ENCODE measurements at regions not wholly inside any gene's neighbourhood (a gene's known extent, or its start where the extent isn't known, plus 50 kb on each side); places are given as distances from the start of the nearest gene placed in this dataset.

- Histone ChIP-seq H3K27me3 (replicated peaks; ENCODE audit: insufficient read depth) (no peaks in the 10 kb centered on the region), H3K9ac (no peak overlapping the region), H3K9me2 (ENCODE audit: insufficient read depth) (no peaks in the 10 kb centered on the region), H4K20me1 (ENCODE audit: insufficient read depth) (no peaks in the 10 kb centered on the region), H3K27ac (no peak overlapping the region), H3K4me2 (ENCODE audit: unreplicated experiment) (no peak overlapping the region), H3K4me1 (ENCODE audit: insufficient read depth) (no peaks in the 10 kb centered on the region), H2AFZ (no peak overlapping the region), H3K79me2 (ENCODE audit: insufficient read depth) (no peaks in the 10 kb centered on the region), H3K9me3 (ENCODE audit: low read depth) (no peaks in the 10 kb centered on the region), H3K36me3 (ENCODE audit: low read depth) (no peaks in the 10 kb centered on the region), H3K4me3 (no peak overlapping the region), H3F3A (ENCODE audit: insufficient read depth) (no peaks in the 10 kb centered on the region)
- WGBS, 2 experiments (ENCODE audit: low coverage in 1 of 2, low lambda C conversion rate in 2 of 2, missing lambda C conversion rate in 2 of 2): 14 to 15% methylated on average over 4 of the region's 4 CpGs
- no peak for DNase-seq
- in situ Hi-C loops (cut with MboI): no loop called here
- no peak for TF ChIP-seq EZH2 (IDR thresholded peaks at IDR 0.05; ENCODE audit: insufficient read depth, poor library complexity, severe bottlenecking)
- no peak for TF ChIP-seq EZH2phosphoT487 (IDR thresholded peaks at IDR 0.05; ENCODE audit: insufficient read depth, low read depth)
Observed at GRCh38 chr12:125651625-125652024, 586.4 kb downstream of the AACS start.

GRCh38 chr12:125652681-125653080, 587.4 kb downstream of the AACS start:
- no peak for TF ChIP-seq EZH2 (IDR thresholded peaks at IDR 0.05; ENCODE audit: insufficient read depth, poor library complexity, severe bottlenecking)
- TF ChIP-seq EZH2phosphoT487 (IDR thresholded peaks at IDR 0.05; ENCODE audit: insufficient read depth, low read depth): no peak
- Histone ChIP-seq H3K9me3 (ENCODE audit: low read depth) (no peaks in the 10 kb centered on the region), H4K20me1 (ENCODE audit: insufficient read depth) (no peaks in the 10 kb centered on the region), H3K9ac (no peak overlapping the region), H2AFZ (no peak overlapping the region), H3F3A (ENCODE audit: insufficient read depth) (no peaks in the 10 kb centered on the region), H3K36me3 (ENCODE audit: low read depth) (no peaks in the 10 kb centered on the region), H3K4me2 (ENCODE audit: unreplicated experiment) (no peak overlapping the region), H3K27ac (no peak overlapping the region), H3K27me3 (replicated peaks; ENCODE audit: insufficient read depth) (no peaks in the 10 kb centered on the region), H3K4me1 (ENCODE audit: insufficient read depth) (no peaks in the 10 kb centered on the region), H3K4me3 (no peak overlapping the region), H3K79me2 (ENCODE audit: insufficient read depth) (no peaks in the 10 kb centered on the region), H3K9me2 (ENCODE audit: insufficient read depth) (no peaks in the 10 kb centered on the region)
- DNase-seq: no peak
- WGBS, 2 experiments (ENCODE audit: low coverage in 1 of 2, low lambda C conversion rate in 2 of 2, missing lambda C conversion rate in 2 of 2): 26 to 29% methylated on average over 6 of the region's 6 CpGs
- in situ Hi-C loops (cut with MboI): no loop called here

- Histone ChIP-seq H2AFZ (no peak overlapping the region), H3K79me2 (ENCODE audit: insufficient read depth) (no peaks in the 10 kb centered on the region), H3K36me3 (ENCODE audit: low read depth) (no peaks in the 10 kb centered on the region), H3K4me2 (ENCODE audit: unreplicated experiment) (no peak overlapping the region), H3K4me1 (ENCODE audit: insufficient read depth) (no peaks in the 10 kb centered on the region), H3K27ac (no peak overlapping the region), H3K9me3 (ENCODE audit: low read depth) (no peaks in the 10 kb centered on the region), H3K9ac (no peak overlapping the region), H3K27me3 (replicated peaks; ENCODE audit: insufficient read depth) (no peaks in the 10 kb centered on the region), H3F3A (ENCODE audit: insufficient read depth) (no peaks in the 10 kb centered on the region), H4K20me1 (ENCODE audit: insufficient read depth) (no peaks in the 10 kb centered on the region), H3K4me3 (no peak overlapping the region), H3K9me2 (ENCODE audit: insufficient read depth) (no peaks in the 10 kb centered on the region)
- no peak for DNase-seq
- 37 to 46% methylated on average over 3 of the region's 3 CpGs for WGBS, 2 experiments (ENCODE audit: low coverage in 1 of 2, low lambda C conversion rate in 2 of 2, missing lambda C conversion rate in 2 of 2)
- in situ Hi-C loops (cut with MboI): no loop called here
- no peak for TF ChIP-seq EZH2 (IDR thresholded peaks at IDR 0.05; ENCODE audit: insufficient read depth, poor library complexity, severe bottlenecking)
- no peak for TF ChIP-seq EZH2phosphoT487 (IDR thresholded peaks at IDR 0.05; ENCODE audit: insufficient read depth, low read depth)
Observed at GRCh38 chr12:125657681-125658080, 592.4 kb downstream of the AACS start.

- Histone ChIP-seq H3K9me2 (ENCODE audit: insufficient read depth) (no peaks in the 10 kb centered on the region), H3K79me2 (ENCODE audit: insufficient read depth) (no peaks in the 10 kb centered on the region), H3K9ac (no peak overlapping the region), H3K36me3 (ENCODE audit: low read depth) (no peaks in the 10 kb centered on the region), H3K4me3 (no peak overlapping the region), H3F3A (ENCODE audit: insufficient read depth) (no peaks in the 10 kb centered on the region), H3K9me3 (ENCODE audit: low read depth) (peaks cover 5% of the 10 kb centered on the region), H3K27ac (no peak overlapping the region), H2AFZ (no peak overlapping the region), H3K4me1 (ENCODE audit: insufficient read depth) (no peaks in the 10 kb centered on the region), H4K20me1 (ENCODE audit: insufficient read depth) (no peaks in the 10 kb centered on the region), H3K27me3 (replicated peaks; ENCODE audit: insufficient read depth) (no peaks in the 10 kb centered on the region), H3K4me2 (ENCODE audit: unreplicated experiment) (no peak overlapping the region)
- in situ Hi-C loops (cut with MboI): no loop called here
- no peak for DNase-seq
- TF ChIP-seq EZH2phosphoT487 (IDR thresholded peaks at IDR 0.05; ENCODE audit: insufficient read depth, low read depth): no peak
- TF ChIP-seq EZH2 (IDR thresholded peaks at IDR 0.05; ENCODE audit: insufficient read depth, poor library complexity, severe bottlenecking): no peak
- WGBS, 2 experiments (ENCODE audit: low coverage in 1 of 2, low lambda C conversion rate in 2 of 2, missing lambda C conversion rate in 2 of 2): 33 to 36% methylated on average over 11 of the region's 11 CpGs
Observed at GRCh38 chr12:125674554-125675338, 609.5 kb downstream of the AACS start.

Measured in GM23248 (cell line).